Smooth muscle cell (in vitro differentiated cells): ENCODE measurements at regions not wholly inside any gene's neighbourhood (a gene's known extent, or its start where the extent isn't known, plus 50 kb on each side); places are given as distances from the start of the nearest gene placed in this dataset.

Experiments
- DNase-seq: peaks from one replicate; lab custom pipeline; 2025; ENCODE audit not compliant: unreplicated experiment; lab: John Stamatoyannopoulos, UW
- H2AFZ ChIP-seq: fragments of 200-600 bp; sonication (generic); 2 replicates; pipeline ENCODE4 v1.6.0; 2016; ENCODE audit warnings: antibody characterized with exemption, low read depth, mild to moderate bottlenecking
- H3F3A ChIP-seq: fragments of 200-600 bp; sonication (generic); 2 replicates; pipeline ENCODE4 v1.6.0; 2017; ENCODE audit warnings: antibody characterized with exemption, low read depth
- H3K27ac ChIP-seq: fragments of 200-600 bp; sonication (generic); 2 replicates; pipeline ENCODE4 v1.5.1; 2016; ENCODE audit warnings: low read depth, mild to moderate bottlenecking
- H3K27me3 ChIP-seq: fragments of 200-600 bp; sonication (generic); 2 replicates; pipeline ENCODE4 v1.6.1; 2016; ENCODE audit warnings: low read depth, mild to moderate bottlenecking
- H3K36me3 ChIP-seq: fragments of 200-600 bp; sonication (generic); 2 replicates; pipeline ENCODE4 v1.5.1; 2016; ENCODE audit warnings: low read depth
- H3K4me1 ChIP-seq: fragments of 200-600 bp; sonication (generic); 2 replicates; pipeline ENCODE4 v1.5.1; 2016; ENCODE audit warnings: low read depth
- H3K4me2 ChIP-seq: fragments of 200-600 bp; sonication (generic); 2 replicates; pipeline ENCODE4 v1.6.0; 2016; ENCODE audit warnings: mild to moderate bottlenecking
- H3K4me3 ChIP-seq: fragments of 200-600 bp; sonication (generic); 2 replicates; pipeline ENCODE4 v1.5.1; 2016; ENCODE audit warnings: mild to moderate bottlenecking
- H3K79me2 ChIP-seq: fragments of 200-600 bp; sonication (generic); 2 replicates; pipeline ENCODE4 v1.6.0; 2016; ENCODE audit warnings: low read depth, mild to moderate bottlenecking
- H3K9ac ChIP-seq: fragments of 200-600 bp; sonication (generic); 2 replicates; pipeline ENCODE4 v1.6.0; 2016; ENCODE audit warnings: low read depth
- H3K9me3 ChIP-seq: fragments of 200-600 bp; sonication (generic); replicated peaks from 2 replicates; pipeline ENCODE4 v1.5.1; 2016; ENCODE audit warnings: low read depth
- H4K20me1 ChIP-seq: fragments of 200-600 bp; sonication (generic); 2 replicates; pipeline ENCODE4 v1.6.0; 2016; ENCODE audit warnings: low read depth
- WGBS: methylation state at CpG from one replicate; pipeline ENCODE4 v1.1.7; 2016; ENCODE audit warnings: low lambda C conversion rate; 5-methylcytosine and 5-hydroxymethylcytosine counted together
- TF ChIP-seq, protein P1 (sequence below): fragments of 200-600 bp; sonication (generic); IDR thresholded peaks from 2 replicates; pipeline ENCODE4 v1.5.1; 2017; ENCODE audit warnings: borderline replicate concordance, mild to moderate bottlenecking, antibody characterized with exemption; ENCODE audit not compliant: insufficient read depth, poor library complexity, severe bottlenecking

DNA sequence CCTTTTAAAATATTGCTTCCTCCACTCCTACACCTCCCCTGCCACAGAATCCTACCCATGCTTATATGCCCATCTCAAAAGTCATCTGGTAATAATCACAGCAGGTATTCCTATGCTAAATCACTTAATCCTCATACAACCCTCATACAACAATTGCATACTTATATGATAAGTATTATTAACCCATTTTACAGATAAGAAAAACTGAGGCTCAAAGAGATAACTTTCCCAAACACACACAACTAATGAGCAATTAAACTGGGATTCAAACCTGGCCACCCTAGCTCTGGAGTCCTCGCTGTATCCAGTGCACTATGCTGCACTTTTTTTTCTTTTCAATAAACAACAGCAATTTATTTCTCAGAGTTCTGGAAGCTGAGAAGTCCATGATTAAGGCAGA lies 99.8 kb upstream of the TSPAN5 start:
- 92% methylated on average over 1 of the region's 1 CpG for whole genome bisulfite sequencing
- no peaks in the 10 kb centered on the region for H3K36me3 ChIP-seq
- H3K4me1 ChIP-seq = no peaks in the 10 kb centered on the region
- H3K4me2 ChIP-seq = no peak overlapping the region
- no peak overlapping the region for H3K4me3 ChIP-seq
- H2AFZ ChIP-seq = no peak overlapping the region
- H3K9me3 ChIP-seq = no peaks in the 10 kb centered on the region
- no peaks in the 10 kb centered on the region for H4K20me1 ChIP-seq
- TF ChIP-seq, protein P1, sequence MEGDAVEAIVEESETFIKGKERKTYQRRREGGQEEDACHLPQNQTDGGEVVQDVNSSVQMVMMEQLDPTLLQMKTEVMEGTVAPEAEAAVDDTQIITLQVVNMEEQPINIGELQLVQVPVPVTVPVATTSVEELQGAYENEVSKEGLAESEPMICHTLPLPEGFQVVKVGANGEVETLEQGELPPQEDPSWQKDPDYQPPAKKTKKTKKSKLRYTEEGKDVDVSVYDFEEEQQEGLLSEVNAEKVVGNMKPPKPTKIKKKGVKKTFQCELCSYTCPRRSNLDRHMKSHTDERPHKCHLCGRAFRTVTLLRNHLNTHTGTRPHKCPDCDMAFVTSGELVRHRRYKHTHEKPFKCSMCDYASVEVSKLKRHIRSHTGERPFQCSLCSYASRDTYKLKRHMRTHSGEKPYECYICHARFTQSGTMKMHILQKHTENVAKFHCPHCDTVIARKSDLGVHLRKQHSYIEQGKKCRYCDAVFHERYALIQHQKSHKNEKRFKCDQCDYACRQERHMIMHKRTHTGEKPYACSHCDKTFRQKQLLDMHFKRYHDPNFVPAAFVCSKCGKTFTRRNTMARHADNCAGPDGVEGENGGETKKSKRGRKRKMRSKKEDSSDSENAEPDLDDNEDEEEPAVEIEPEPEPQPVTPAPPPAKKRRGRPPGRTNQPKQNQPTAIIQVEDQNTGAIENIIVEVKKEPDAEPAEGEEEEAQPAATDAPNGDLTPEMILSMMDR = no peak
- no peak overlapping the region for H3K9ac ChIP-seq
- H3K27ac ChIP-seq = no peak overlapping the region
- H3K79me2 ChIP-seq = no peaks in the 10 kb centered on the region
- no peak for DNase-seq
- no peaks in the 10 kb centered on the region for H3K27me3 ChIP-seq
- H3F3A ChIP-seq = no peaks in the 10 kb centered on the region

DNA sequence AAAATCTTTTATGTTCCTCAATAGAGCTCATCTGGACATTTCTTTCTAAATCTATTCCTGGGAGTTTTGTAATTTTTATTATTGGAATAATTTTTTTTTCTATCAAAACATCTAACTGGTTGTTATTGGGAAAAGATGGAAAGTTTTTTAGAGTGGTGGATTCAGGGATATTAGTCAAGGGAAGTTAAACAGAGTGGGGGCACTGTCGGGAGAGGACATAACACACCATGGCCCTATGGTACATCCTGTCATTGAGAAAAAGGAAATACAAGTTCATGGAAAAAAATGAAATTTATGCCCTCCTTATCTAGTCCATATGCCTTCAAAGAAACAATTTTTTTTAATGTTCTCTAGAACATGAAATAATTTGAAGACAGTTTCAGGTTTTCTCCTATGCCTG lies 96.3 kb upstream of the TSPAN5 start:
- Histone ChIP-seq H3K4me1 (no peaks in the 10 kb centered on the region), H3K4me2 (no peak overlapping the region)

GRCh38 chr4:98749206-98749605 lies 90.8 kb upstream of the TSPAN5 start:
- Histone ChIP-seq H3K9ac (no peak overlapping the region), H3K79me2 (no peaks in the 10 kb centered on the region), H3K4me3 (no peak overlapping the region), H3K27me3 (no peaks in the 10 kb centered on the region), H3K4me1 (peaks cover 20% of the 10 kb centered on the region), H3K27ac (no peak overlapping the region), H4K20me1 (no peaks in the 10 kb centered on the region), H3K4me2 (no peak overlapping the region), H3F3A (no peaks in the 10 kb centered on the region), H3K36me3 (no peaks in the 10 kb centered on the region), H3K9me3 (no peaks in the 10 kb centered on the region), H2AFZ (no peak overlapping the region)
- DNase-seq = no peak
- TF ChIP-seq, protein P1 = no peak

More for the DNA sequence above, 96.3 kb upstream of the TSPAN5 start:
- Histone ChIP-seq H3K4me3 (no peak overlapping the region), H3K27me3 (no peaks in the 10 kb centered on the region), H3K79me2 (no peaks in the 10 kb centered on the region), H3K9ac (no peak overlapping the region), H3K9me3 (no peaks in the 10 kb centered on the region), H3F3A (no peaks in the 10 kb centered on the region), H3K27ac (no peak overlapping the region), H2AFZ (no peak overlapping the region), H4K20me1 (no peaks in the 10 kb centered on the region), H3K36me3 (no peaks in the 10 kb centered on the region)
- 94% methylated on average over 1 of the region's 1 CpG for WGBS
- TF ChIP-seq, protein P1 = no peak
- no peak for DNase-seq

- Histone ChIP-seq H3K36me3 (no peaks in the 10 kb centered on the region), H3K4me2 (no peak overlapping the region), H4K20me1 (no peaks in the 10 kb centered on the region), H3K4me1 (peaks cover 20% of the 10 kb centered on the region), H3K9ac (no peak overlapping the region), H3K9me3 (no peaks in the 10 kb centered on the region), H3F3A (no peaks in the 10 kb centered on the region), H3K79me2 (no peaks in the 10 kb centered on the region), H2AFZ (peak overlapping the region; percentile 28), H3K4me3 (no peak overlapping the region), H3K27me3 (no peaks in the 10 kb centered on the region), H3K27ac (no peak overlapping the region)
- WGBS = 100% methylated on average over 2 of the region's 2 CpGs
- no peak for DNase-seq
- TF ChIP-seq, protein P1 = no peak
Observed at GRCh38 chr4:98748609-98749008, 90.2 kb upstream of the TSPAN5 start.
